Stimulated activated CD4-positive, alpha-beta T cell treated with anti-CD3 and anti-CD28 coated beads, Interleukin-15, amount 100 ng/mL, for 48 hours (primary cell): ENCODE measurements at regions not wholly inside any gene's neighbourhood (a gene's known extent, or its start where the extent isn't known, plus 50 kb on each side); places are given as distances from the start of the nearest gene placed in this dataset.

Experiments
- DNase-seq, 2 donors: peaks; one replicate each; pipeline ENCODE4 v3.0.0-alpha.2; 2020; ENCODE audit warnings: low read depth in 2 of 2

DNA sequence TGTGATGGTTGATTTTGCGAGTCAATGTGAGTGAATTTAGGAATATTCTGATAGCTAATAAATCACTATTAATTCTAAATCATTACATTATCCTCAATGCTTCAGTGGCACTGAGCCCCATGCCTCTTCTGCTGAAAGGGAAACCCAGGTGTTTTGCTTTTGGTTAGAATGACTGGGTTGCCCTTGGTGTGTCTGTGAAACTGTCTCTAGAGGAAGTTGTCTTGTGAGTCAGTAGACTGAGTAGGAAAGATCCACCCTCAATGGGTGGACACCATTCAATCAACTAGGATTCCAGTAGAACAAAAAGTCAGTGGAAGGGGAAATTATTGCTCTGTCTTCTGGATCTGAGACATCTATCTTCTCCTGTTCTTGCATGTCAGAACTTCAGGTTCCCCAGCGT lies 472.4 kb downstream of the ANKRD7 start:
- no peak for DNase-seq

DNA sequence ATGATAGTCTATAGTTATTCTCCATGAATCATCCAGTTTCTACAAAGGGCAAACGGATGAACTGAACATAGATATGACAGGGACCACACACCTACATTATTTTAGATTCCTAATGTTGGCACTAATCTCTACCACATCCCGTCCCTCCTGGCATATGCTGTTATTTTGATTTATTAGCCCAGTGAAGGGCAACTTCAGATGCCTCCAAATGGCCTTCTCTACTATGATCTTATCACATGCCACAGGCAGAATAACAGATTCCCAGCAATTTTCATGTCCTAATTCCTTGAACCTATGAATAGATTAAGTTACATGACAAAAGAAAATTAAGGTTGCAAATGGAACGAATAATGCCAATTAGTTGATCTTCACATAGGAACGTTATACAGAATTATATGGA lies 474.7 kb downstream of the ANKRD7 start:
- DNase-seq: no peak

DNA sequence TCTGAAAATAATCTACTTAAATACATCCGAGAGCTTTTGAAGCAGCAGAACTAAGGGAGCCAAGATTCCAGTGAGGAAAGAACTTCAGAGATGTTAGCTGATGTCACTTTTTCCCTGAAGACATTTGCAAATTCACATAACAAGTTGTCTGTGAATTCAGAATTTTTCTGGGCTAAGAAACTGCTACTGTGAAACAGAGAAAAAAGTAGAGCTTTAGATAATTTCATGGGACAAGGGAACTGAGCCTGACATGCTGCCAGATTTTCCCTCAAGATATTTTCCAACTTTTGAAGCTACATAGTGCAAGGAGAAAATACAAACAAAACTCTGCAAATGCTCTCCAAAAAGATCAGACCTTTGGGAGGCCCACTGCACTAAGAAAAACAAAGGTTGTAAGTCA lies 484.2 kb downstream of the ANKRD7 start:
- DNase-seq: no peak

- no peak for DNase-seq
Observed at GRCh38 chr7:118711688-118712087, 487.2 kb downstream of the ANKRD7 start.

DNA sequence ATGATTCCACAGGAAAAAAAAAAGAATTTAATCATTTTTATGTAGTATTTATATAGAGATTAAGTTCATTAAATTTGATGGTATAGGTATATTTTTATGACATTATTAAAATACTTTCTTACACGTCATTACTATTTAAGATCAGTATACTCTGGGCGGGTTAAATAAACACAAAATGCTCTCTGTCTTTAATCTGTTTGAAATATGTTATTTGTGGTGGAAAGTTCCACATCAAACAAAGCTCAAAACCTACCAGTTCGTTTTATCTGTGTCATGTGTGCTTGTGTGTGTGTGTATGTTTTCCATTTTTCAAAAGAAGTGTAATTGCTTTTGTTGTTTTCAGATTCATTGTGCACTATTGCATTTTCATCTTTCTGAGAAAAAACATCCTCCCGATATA lies 488.5 kb downstream of the ANKRD7 start:
- no peak for DNase-seq

DNA sequence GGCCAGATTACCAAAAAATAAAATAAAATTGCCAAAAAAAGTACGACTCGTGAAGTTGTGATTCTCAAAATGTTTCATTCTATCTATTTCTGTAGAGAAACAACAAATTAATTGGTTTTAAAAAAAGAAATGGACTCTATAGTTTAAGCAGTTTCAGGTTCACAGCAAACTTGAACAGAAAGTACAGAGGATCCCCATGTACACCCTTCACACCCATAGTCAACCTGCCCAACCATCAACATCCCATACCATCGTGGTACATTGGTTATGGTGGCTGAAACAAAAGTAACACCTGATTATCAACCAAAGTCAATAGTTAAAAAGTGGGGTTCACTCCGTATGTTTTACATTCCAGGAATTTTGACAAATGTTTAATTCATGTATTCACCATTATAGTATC lies 496.1 kb downstream of the ANKRD7 start:
- DNase-seq: no peak

- no peak for DNase-seq
Observed at GRCh38 chr7:118731854-118732253, 507.4 kb downstream of the ANKRD7 start.

GRCh38 chr7:118734541-118734940 lies 510.0 kb downstream of the ANKRD7 start:
- DNase-seq: no peak

- no peak for DNase-seq
Observed at GRCh38 chr7:118735441-118735840, 510.9 kb downstream of the ANKRD7 start.

DNA sequence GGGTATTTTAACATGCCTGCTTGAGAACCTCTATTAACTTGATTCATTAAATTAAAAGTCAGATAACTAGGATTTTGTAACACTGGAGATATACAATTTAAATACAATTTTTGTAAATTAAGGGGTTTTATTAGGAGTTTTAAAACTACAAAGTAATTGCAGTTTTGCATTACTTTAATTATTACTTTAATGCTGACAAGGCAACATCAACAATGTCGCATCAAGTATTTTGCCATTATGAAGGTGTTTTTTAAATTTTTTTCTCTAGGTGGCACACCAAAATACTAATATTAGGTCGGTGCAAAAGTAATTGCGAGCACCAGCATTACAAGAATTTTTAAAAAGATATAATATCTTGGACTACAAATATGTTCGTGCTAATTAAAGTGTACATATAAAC lies 513.4 kb downstream of the ANKRD7 start:
- no peak for DNase-seq

GRCh38 chr7:118745927-118746326 lies 521.4 kb downstream of the ANKRD7 start:
- no peak for DNase-seq

DNA sequence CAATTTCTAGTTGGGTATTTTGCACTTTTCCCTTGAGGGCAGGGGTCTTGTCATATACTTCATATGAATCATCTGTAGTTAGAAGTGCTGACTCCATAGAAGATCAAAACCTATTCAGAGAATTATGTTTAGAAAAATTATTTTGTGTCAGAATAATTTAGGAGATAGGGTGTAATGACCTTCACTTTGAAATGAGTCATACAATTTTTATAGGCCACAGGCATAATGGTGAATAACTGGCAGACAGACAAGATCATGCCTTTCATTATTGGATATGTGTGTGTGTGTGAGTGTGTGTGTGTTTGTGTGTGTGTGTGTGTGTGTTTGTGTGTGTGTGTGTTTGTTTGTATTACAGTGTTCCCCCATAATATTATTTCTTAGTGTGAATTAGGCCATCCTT lies 523.0 kb downstream of the ANKRD7 start:
- DNase-seq: no peak

- no peak for DNase-seq
Observed at GRCh38 chr7:118753479-118753878, 529.0 kb downstream of the ANKRD7 start.

DNA sequence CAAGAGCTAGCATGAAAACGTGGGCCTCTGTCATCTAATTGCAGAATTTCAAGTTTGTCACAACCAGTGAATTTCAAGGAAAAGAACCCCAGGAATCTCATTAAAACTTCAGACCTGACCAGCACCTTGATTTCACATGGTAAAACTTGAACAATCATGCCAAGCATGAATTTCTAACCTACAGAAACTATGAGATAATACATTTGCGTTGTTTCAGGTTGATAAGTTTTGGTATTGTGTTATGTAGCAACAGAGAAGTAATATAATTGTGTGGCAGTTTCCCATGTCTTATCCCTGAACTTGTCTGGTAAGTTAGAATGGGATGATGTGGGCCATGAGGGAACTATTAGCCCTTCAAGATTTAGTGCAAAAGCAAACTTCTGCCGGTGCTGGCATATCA lies 530.1 kb downstream of the ANKRD7 start:
- DNase-seq: no peak

- no peak for DNase-seq
Observed at GRCh38 chr7:118755067-118755625, 530.6 kb downstream of the ANKRD7 start.

- DNase-seq: no peak
Observed at GRCh38 chr7:118757066-118757465, 532.6 kb downstream of the ANKRD7 start.

DNA sequence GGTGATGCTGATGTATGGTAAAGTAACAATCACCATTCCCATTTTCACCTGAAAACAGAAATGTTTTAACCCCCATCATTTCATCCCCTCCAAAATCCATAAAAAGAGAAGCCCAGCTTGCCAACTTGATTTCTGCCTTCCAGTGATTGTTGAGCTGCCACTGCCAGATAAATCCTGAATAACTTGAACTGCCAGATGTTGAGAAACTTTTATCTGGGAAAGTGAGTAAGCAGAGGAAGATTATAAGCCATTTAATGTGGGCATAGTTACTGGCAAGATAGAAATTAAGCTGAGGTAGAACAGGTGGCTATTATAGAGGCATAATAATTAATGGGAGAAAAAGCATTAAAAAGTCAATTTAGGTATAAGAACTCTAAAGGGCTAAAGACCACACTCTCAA lies 534.1 kb downstream of the ANKRD7 start:
- DNase-seq: no peak

GRCh38 chr7:118759921-118760320 lies 535.4 kb downstream of the ANKRD7 start:
- DNase-seq: no peak

DNA sequence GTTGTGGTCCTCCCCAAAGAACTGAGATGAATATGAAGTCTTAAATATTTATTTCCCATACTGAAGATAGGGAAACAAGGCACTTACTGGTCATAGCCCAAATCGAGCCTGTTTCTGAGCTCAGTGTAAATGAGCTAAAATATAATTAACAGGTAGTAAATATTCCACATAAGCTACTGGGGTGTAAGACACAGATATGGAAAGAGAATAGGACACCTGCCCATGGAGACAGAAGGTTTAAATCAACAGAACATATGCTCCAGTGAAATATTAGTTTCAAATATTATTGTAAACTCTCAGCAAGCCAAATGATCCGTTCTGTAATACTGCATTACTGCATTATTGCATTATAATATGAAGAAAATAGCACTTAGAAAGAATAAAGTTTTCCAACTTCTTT lies 537.9 kb downstream of the ANKRD7 start:
- DNase-seq: no peak

DNA sequence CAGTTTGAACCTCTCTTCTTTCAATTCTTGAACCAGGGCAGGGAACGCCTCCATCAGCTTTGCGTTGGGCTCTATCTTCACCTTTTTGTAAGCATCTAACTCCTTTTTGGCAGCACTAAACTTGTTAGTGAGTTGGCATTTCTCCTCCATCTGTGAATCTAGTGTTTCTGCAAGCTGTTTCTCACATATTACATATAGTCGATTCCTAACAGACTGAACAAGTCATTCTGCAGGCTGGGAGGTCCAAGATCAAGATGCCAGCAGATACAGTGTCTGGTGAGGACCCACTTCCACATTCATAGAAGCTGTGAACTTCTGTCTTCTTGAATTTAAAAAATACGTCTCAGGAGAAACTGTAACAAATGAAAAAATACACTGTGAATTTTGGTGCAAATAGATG lies 539.7 kb downstream of the ANKRD7 start:
- no peak for DNase-seq

- DNase-seq: no peak
Observed at GRCh38 chr7:118771672-118772071, 547.2 kb downstream of the ANKRD7 start.

DNA sequence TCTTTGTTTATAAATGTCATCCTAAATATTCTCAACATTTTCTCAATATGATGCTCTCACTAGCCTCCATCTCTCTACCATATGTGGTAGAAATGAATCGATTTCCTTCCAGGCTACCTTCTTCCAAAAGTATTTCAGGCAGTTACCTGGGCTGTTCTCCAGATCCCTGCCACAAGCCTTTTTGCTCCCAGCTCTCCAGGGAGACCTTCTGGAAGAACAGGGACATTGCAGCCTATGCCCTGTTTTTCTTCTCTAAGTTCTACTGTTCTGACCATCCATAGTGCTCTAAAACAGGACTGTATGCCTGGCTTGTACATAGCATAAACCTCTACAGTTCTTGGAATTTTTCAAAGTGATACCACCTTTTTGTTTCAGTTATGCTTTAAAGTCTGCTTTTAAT lies 552.8 kb downstream of the ANKRD7 start:
- DNase-seq: no peak

GRCh38 chr7:118792682-118793081 lies 568.2 kb downstream of the ANKRD7 start:
- no peak for DNase-seq

DNA sequence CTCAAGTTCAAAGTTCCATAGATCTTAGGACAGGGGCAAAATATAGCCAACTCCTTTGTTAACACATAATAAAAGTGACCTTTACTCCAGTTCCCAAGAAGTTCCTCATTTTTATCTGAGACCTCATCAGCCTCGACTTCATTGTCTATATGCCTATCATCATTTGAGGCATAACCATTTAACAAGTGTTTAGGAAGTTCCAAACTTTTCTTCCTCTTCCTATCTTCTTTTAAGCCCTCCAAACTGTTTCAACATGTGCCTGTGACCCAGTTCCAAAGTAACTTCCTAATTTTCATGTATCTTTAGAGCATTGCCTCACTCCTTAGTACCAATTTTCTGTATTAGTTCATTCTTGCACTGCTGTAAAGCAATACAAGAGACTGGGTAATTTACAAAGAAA lies 569.1 kb downstream of the ANKRD7 start:
- DNase-seq: no peak

GRCh38 chr7:118794419-118794818 lies 569.9 kb downstream of the ANKRD7 start:
- DNase-seq: no peak
